Prostate gland (tissue), 2 donors: ENCODE measurements at regions not wholly inside any gene's neighbourhood (a gene's known extent, or its start where the extent isn't known, plus 50 kb on each side); places are given as distances from the start of the nearest gene placed in this dataset.

Experiments
- DNase-seq: peaks from one replicate; pipeline ENCODE4 v3.0.0-alpha.2; 2019; ENCODE audit warnings: low spot score
- H3K27ac ChIP-seq, 2 donors: fragments of 200-600 bp; sonication (generic); 2 replicates each; pipeline ENCODE4 v1.5.1; 2017 to 2019
- H3K27me3 ChIP-seq: fragments of 200-600 bp; sonication (generic); replicated peaks from 2 replicates; pipeline ENCODE4 v1.5.1; 2019; ENCODE audit not compliant: insufficient read depth
- H3K36me3 ChIP-seq, 2 donors: fragments of 200-600 bp; sonication (generic); 1 replicate in 1 of 2; 2 replicates in 1 of 2; pipeline versions ENCODE4 v1.5.1 to v1.8.1; 2017 to 2019
- H3K4me1 ChIP-seq: fragments of 200-600 bp; sonication (generic); replicated peaks from 2 replicates; pipeline ENCODE4 v1.5.1; 2019
- H3K4me3 ChIP-seq, 2 donors: fragments of 200-600 bp; sonication (generic); 2 replicates each; pipeline ENCODE4 v1.5.1; 2017 to 2019
- H3K9me3 ChIP-seq: fragments of 200-600 bp; sonication (generic); 2 replicates; pipeline ENCODE4 v1.5.1; 2017
- CTCF ChIP-seq, 4 experiments: fragments of 200-600 bp in 2 of 4; fragments of 450-650 bp in 2 of 4; sonication (generic) in 2 of 4; IDR thresholded peaks; 1 replicate in 3 of 4; 2 replicates in 1 of 4; pipeline ENCODE4 v1.5.1; 2016 to 2019; ENCODE audit warnings: antibody characterized with exemption in 4 of 4, mild to moderate bottlenecking in 2 of 4, moderate library complexity in 2 of 4
- POLR2A ChIP-seq: fragments of 450-650 bp; IDR thresholded peaks from one replicate; pipeline ENCODE4 v1.6.1; 2016; ENCODE audit warnings: antibody characterized with exemption, mild to moderate bottlenecking
- POLR2AphosphoS5 ChIP-seq: sonication (generic); formaldehyde crosslinking; IDR thresholded peaks from one replicate; pipeline ENCODE4 v1.6.1; 2017; ENCODE audit warnings: antibody characterized with exemption
- WGBS: methylation state at CpG from one replicate; pipeline ENCODE4 v1.1.5; 2018; 5-methylcytosine and 5-hydroxymethylcytosine counted together
- intact Hi-C: fragments of 100-400 bp; cut with DNase I; formaldehyde crosslinking; loops from one replicate; pipeline ENCODE4 v1.14.2; 2022

GRCh38 chr1:185663332-185663731 is 70.9 kb upstream of the HMCN1 start:
- H3K27me3 ChIP-seq: no peaks in the 10 kb centered on the region
- no peak for DNase-seq
- WGBS: 38% methylated on average over 1 of the region's 1 CpG
- no peak for TF ChIP-seq POLR2A
- TF ChIP-seq POLR2AphosphoS5: no peak
- no peak for TF ChIP-seq CTCF (IDR thresholded peaks at IDR 0.05)
- H3K36me3 ChIP-seq: no peaks in the 10 kb centered on the region
- intact Hi-C loops: no loop called here
- H3K4me1 ChIP-seq: no peaks in the 10 kb centered on the region
- H3K4me3 ChIP-seq: no peak overlapping the region
- no peak overlapping the region for H3K27ac ChIP-seq
- no peaks in the 10 kb centered on the region for H3K9me3 ChIP-seq

- Histone ChIP-seq H3K36me3 (no peaks in the 10 kb centered on the region), H3K27ac (no peak overlapping the region), H3K4me3 (no peak overlapping the region), H3K4me1 (no peaks in the 10 kb centered on the region), H3K9me3 (no peaks in the 10 kb centered on the region), H3K27me3 (no peaks in the 10 kb centered on the region)
- TF ChIP-seq POLR2AphosphoS5: no peak
- TF ChIP-seq POLR2A: no peak
- TF ChIP-seq CTCF (IDR thresholded peaks at IDR 0.05): no peak
- WGBS: 89% methylated on average over 2 of the region's 2 CpGs
- no peak for DNase-seq
- intact Hi-C loops: no loop called here
Measured at GRCh38 chr1:185661971-185662370, 72.2 kb upstream of the HMCN1 start.

GRCh38 chr1:185656663-185657062 is 77.5 kb upstream of the HMCN1 start:
- intact Hi-C loops: no loop called here
- DNase-seq: no peak
- no peak overlapping the region for H3K4me3 ChIP-seq
- TF ChIP-seq CTCF (IDR thresholded peaks at IDR 0.05) (no peak), POLR2AphosphoS5 (no peak), POLR2A (no peak)
- H3K36me3 ChIP-seq: no peaks in the 10 kb centered on the region
- WGBS: 83% methylated on average over 3 of the region's 3 CpGs
- no peaks in the 10 kb centered on the region for H3K4me1 ChIP-seq
- H3K27ac ChIP-seq: no peak overlapping the region
- no peaks in the 10 kb centered on the region for H3K27me3 ChIP-seq
- H3K9me3 ChIP-seq: no peaks in the 10 kb centered on the region

GRCh38 chr1:185654952-185655314 is 79.3 kb upstream of the HMCN1 start:
- H3K36me3 ChIP-seq: no peaks in the 10 kb centered on the region
- no peaks in the 10 kb centered on the region for H3K9me3 ChIP-seq
- intact Hi-C loops: no loop called here
- H3K4me3 ChIP-seq: no peak overlapping the region
- no peaks in the 10 kb centered on the region for H3K27me3 ChIP-seq
- no peak overlapping the region for H3K27ac ChIP-seq
- no peak for TF ChIP-seq POLR2A
- TF ChIP-seq CTCF (IDR thresholded peaks at IDR 0.05): no peak
- no peak for TF ChIP-seq POLR2AphosphoS5
- no peaks in the 10 kb centered on the region for H3K4me1 ChIP-seq
- no peak for DNase-seq

GRCh38 chr1:185654199-185654951 is 79.8 kb upstream of the HMCN1 start:
- H3K4me3 ChIP-seq: no peak overlapping the region
- no peaks in the 10 kb centered on the region for H3K36me3 ChIP-seq
- DNase-seq: no peak
- H3K27ac ChIP-seq: no peak overlapping the region
- TF ChIP-seq CTCF (IDR thresholded peaks at IDR 0.05) (no peak), POLR2A (no peak), POLR2AphosphoS5 (no peak)
- H3K27me3 ChIP-seq: no peaks in the 10 kb centered on the region
- no peaks in the 10 kb centered on the region for H3K4me1 ChIP-seq
- intact Hi-C loops: no loop called here
- no peaks in the 10 kb centered on the region for H3K9me3 ChIP-seq
- WGBS: 83% methylated on average over 4 of the region's 4 CpGs
